ENCODE measurements at regions not wholly inside any gene's neighbourhood (a gene's known extent, or its start where the extent isn't known, plus 50 kb on each side); places are given as distances from the start of the nearest gene placed in this dataset.

DNA sequence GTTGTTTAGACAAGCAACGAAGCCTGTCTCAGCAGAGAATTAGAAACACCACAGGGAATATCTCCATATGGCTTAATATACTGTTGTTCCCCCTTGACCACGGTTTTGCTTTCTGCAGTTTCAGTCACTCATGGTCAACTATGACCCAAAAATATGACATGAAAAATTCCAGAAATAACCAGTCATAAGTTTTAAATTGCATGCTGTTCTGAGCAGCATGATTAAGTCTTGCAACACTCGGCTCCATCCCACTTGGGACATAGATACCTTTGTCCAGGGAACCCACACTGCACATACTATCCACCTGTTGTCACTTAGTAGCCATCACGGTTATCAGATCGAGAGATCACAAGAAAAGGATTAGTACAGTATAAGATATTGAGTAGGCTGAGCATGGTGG is 60.7 kb upstream of the FOXK1 start:
- Histone ChIP-seq H2AFZ (no peak overlapping the region), H3K79me2 (replicated peaks; ENCODE audit: insufficient read depth) (no peaks in the 10 kb centered on the region), H3K4me3 (no peak overlapping the region), H3K27ac (ENCODE audit: low read depth) (no peak overlapping the region), H3K9me2 (ENCODE audit: insufficient read depth) (no peaks in the 10 kb centered on the region), H3K4me2 (no peak overlapping the region), H4K20me1 (replicated peaks; ENCODE audit: insufficient read depth) (no peaks in the 10 kb centered on the region), H3K4me1 (ENCODE audit: insufficient read depth) (no peaks in the 10 kb centered on the region), H3K36me3 (ENCODE audit: insufficient read depth) (no peaks in the 10 kb centered on the region), H3F3A (replicated peaks; ENCODE audit: low read depth) (no peaks in the 10 kb centered on the region), H3K27me3 (ENCODE audit: insufficient read depth) (no peaks in the 10 kb centered on the region)
- peaks cover 3% of the 10 kb centered on the region for H3K27me3 Mint-ChIP-seq (ENCODE audit: insufficient read depth, low read depth, poor library complexity)
- ATAC-seq (no peak), DNase-seq (ENCODE audit: low spot score) (no peak)
- no peak overlapping the region for H3K4me3 Mint-ChIP-seq
- H3K4me1 Mint-ChIP-seq = no peaks in the 10 kb centered on the region
- H3K36me3 Mint-ChIP-seq (ENCODE audit: low read depth) = peaks cover 8% of the 10 kb centered on the region; the same call in 2 of the 3 replicates
- no peak overlapping the region for H3K27ac Mint-ChIP-seq
- TF ChIP-seq POLR2AphosphoS5 (IDR thresholded peaks at IDR 0.05; ENCODE audit: low read depth) = no peak
- TF ChIP-seq ZNF114 (CRISPR knock-in tag; IDR thresholded peaks at IDR 0.05) = no peak
- TF ChIP-seq ZNF331 (CRISPR knock-in tag; IDR thresholded peaks at IDR 0.05; ENCODE audit: low read depth) = no peak
- TF ChIP-seq EZH2 (IDR thresholded peaks at IDR 0.05; ENCODE audit: low read depth, unreplicated experiment) = no peak
- no peak for TF ChIP-seq STAT1 (IDR thresholded peaks at IDR 0.05; ENCODE audit: unreplicated experiment)
- no peak for TF ChIP-seq EZH2phosphoT487 (IDR thresholded peaks at IDR 0.05; ENCODE audit: unreplicated experiment)
- no peak for TF ChIP-seq JUNB (IDR thresholded peaks at IDR 0.05; ENCODE audit: unreplicated experiment)
- TF ChIP-seq, protein P1, sequence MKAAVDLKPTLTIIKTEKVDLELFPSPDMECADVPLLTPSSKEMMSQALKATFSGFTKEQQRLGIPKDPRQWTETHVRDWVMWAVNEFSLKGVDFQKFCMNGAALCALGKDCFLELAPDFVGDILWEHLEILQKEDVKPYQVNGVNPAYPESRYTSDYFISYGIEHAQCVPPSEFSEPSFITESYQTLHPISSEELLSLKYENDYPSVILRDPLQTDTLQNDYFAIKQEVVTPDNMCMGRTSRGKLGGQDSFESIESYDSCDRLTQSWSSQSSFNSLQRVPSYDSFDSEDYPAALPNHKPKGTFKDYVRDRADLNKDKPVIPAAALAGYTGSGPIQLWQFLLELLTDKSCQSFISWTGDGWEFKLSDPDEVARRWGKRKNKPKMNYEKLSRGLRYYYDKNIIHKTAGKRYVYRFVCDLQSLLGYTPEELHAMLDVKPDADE (IDR thresholded peaks at IDR 0.05) = no peak
- TF ChIP-seq, protein P2, sequence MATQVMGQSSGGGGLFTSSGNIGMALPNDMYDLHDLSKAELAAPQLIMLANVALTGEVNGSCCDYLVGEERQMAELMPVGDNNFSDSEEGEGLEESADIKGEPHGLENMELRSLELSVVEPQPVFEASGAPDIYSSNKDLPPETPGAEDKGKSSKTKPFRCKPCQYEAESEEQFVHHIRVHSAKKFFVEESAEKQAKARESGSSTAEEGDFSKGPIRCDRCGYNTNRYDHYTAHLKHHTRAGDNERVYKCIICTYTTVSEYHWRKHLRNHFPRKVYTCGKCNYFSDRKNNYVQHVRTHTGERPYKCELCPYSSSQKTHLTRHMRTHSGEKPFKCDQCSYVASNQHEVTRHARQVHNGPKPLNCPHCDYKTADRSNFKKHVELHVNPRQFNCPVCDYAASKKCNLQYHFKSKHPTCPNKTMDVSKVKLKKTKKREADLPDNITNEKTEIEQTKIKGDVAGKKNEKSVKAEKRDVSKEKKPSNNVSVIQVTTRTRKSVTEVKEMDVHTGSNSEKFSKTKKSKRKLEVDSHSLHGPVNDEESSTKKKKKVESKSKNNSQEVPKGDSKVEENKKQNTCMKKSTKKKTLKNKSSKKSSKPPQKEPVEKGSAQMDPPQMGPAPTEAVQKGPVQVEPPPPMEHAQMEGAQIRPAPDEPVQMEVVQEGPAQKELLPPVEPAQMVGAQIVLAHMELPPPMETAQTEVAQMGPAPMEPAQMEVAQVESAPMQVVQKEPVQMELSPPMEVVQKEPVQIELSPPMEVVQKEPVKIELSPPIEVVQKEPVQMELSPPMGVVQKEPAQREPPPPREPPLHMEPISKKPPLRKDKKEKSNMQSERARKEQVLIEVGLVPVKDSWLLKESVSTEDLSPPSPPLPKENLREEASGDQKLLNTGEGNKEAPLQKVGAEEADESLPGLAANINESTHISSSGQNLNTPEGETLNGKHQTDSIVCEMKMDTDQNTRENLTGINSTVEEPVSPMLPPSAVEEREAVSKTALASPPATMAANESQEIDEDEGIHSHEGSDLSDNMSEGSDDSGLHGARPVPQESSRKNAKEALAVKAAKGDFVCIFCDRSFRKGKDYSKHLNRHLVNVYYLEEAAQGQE (IDR thresholded peaks at IDR 0.05; ENCODE audit: unreplicated experiment) = no peak
- TF ChIP-seq, protein P3, sequence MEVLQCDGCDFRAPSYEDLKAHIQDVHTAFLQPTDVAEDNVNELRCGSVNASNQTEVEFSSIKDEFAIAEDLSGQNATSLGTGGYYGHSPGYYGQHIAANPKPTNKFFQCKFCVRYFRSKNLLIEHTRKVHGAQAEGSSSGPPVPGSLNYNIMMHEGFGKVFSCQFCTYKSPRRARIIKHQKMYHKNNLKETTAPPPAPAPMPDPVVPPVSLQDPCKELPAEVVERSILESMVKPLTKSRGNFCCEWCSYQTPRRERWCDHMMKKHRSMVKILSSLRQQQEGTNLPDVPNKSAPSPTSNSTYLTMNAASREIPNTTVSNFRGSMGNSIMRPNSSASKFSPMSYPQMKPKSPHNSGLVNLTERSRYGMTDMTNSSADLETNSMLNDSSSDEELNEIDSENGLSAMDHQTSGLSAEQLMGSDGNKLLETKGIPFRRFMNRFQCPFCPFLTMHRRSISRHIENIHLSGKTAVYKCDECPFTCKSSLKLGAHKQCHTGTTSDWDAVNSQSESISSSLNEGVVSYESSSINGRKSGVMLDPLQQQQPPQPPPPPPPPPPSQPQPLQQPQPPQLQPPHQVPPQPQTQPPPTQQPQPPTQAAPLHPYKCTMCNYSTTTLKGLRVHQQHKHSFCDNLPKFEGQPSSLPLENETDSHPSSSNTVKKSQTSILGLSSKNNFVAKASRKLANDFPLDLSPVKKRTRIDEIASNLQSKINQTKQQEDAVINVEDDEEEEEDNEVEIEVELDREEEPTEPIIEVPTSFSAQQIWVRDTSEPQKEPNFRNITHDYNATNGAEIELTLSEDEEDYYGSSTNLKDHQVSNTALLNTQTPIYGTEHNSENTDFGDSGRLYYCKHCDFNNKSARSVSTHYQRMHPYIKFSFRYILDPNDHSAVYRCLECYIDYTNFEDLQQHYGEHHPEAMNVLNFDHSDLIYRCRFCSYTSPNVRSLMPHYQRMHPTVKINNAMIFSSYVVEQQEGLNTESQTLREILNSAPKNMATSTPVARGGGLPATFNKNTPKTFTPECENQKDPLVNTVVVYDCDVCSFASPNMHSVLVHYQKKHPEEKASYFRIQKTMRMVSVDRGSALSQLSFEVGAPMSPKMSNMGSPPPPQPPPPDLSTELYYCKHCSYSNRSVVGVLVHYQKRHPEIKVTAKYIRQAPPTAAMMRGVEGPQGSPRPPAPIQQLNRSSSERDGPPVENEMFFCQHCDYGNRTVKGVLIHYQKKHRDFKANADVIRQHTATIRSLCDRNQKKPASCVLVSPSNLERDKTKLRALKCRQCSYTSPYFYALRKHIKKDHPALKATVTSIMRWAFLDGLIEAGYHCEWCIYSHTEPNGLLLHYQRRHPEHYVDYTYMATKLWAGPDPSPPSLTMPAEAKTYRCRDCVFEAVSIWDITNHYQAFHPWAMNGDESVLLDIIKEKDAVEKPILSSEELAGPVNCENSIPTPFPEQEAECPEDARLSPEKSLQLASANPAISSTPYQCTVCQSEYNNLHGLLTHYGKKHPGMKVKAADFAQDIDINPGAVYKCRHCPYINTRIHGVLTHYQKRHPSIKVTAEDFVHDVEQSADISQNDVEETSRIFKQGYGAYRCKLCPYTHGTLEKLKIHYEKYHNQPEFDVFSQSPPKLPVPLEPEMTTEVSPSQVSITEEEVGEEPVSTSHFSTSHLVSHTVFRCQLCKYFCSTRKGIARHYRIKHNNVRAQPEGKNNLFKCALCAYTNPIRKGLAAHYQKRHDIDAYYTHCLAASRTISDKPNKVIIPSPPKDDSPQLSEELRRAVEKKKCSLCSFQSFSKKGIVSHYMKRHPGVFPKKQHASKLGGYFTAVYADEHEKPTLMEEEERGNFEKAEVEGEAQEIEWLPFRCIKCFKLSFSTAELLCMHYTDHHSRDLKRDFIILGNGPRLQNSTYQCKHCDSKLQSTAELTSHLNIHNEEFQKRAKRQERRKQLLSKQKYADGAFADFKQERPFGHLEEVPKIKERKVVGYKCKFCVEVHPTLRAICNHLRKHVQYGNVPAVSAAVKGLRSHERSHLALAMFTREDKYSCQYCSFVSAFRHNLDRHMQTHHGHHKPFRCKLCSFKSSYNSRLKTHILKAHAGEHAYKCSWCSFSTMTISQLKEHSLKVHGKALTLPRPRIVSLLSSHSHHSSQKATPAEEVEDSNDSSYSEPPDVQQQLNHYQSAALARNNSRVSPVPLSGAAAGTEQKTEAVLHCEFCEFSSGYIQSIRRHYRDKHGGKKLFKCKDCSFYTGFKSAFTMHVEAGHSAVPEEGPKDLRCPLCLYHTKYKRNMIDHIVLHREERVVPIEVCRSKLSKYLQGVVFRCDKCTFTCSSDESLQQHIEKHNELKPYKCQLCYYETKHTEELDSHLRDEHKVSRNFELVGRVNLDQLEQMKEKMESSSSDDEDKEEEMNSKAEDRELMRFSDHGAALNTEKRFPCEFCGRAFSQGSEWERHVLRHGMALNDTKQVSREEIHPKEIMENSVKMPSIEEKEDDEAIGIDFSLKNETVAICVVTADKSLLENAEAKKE (CRISPR knock-in tag; IDR thresholded peaks at IDR 0.05) = no peak
- no peak for TF ChIP-seq CREB1 (CRISPR knock-in tag; IDR thresholded peaks at IDR 0.05; ENCODE audit: low read depth)
- no peak for TF ChIP-seq NANOG (IDR thresholded peaks at IDR 0.05; ENCODE audit: borderline replicate concordance)
- TF ChIP-seq, protein P4, sequence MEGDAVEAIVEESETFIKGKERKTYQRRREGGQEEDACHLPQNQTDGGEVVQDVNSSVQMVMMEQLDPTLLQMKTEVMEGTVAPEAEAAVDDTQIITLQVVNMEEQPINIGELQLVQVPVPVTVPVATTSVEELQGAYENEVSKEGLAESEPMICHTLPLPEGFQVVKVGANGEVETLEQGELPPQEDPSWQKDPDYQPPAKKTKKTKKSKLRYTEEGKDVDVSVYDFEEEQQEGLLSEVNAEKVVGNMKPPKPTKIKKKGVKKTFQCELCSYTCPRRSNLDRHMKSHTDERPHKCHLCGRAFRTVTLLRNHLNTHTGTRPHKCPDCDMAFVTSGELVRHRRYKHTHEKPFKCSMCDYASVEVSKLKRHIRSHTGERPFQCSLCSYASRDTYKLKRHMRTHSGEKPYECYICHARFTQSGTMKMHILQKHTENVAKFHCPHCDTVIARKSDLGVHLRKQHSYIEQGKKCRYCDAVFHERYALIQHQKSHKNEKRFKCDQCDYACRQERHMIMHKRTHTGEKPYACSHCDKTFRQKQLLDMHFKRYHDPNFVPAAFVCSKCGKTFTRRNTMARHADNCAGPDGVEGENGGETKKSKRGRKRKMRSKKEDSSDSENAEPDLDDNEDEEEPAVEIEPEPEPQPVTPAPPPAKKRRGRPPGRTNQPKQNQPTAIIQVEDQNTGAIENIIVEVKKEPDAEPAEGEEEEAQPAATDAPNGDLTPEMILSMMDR (conservative IDR thresholded peaks at IDR 0.05; ENCODE audit: low read depth in 2 of 2) = no peak
- H3K9me3 Mint-ChIP-seq = peaks cover 72% of the 10 kb centered on the region
